ENCODE measurements at regions not wholly inside any gene's neighbourhood (a gene's known extent, or its start where the extent isn't known, plus 50 kb on each side); places are given as distances from the start of the nearest gene placed in this dataset.

DNA sequence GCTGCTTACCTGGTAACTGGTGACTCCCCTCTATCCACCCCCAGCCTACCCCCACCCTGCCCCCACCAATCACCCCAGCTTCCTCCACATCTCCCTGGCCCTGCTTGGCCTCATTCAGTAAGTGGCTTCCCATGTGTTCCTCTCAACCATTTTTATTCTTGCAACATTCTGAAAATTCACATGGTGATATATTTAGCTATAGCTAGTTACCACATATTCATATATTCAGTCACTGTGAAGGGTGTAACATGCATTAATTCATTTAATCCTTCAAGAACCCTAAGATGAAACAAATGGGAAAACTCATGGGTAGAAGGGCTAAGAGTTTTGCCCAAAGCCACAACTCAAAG, 95.4 kb upstream of the CEP85L start:
- DNase-seq (ENCODE audit: low read depth), result no peak
- TF ChIP-seq, protein P1, sequence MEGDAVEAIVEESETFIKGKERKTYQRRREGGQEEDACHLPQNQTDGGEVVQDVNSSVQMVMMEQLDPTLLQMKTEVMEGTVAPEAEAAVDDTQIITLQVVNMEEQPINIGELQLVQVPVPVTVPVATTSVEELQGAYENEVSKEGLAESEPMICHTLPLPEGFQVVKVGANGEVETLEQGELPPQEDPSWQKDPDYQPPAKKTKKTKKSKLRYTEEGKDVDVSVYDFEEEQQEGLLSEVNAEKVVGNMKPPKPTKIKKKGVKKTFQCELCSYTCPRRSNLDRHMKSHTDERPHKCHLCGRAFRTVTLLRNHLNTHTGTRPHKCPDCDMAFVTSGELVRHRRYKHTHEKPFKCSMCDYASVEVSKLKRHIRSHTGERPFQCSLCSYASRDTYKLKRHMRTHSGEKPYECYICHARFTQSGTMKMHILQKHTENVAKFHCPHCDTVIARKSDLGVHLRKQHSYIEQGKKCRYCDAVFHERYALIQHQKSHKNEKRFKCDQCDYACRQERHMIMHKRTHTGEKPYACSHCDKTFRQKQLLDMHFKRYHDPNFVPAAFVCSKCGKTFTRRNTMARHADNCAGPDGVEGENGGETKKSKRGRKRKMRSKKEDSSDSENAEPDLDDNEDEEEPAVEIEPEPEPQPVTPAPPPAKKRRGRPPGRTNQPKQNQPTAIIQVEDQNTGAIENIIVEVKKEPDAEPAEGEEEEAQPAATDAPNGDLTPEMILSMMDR (conservative IDR thresholded peaks at IDR 0.05; ENCODE audit: low read depth, low read length), result no peak
- no peak overlapping the region for H3K4me3 ChIP-seq (ENCODE audit: low read length)

DNA sequence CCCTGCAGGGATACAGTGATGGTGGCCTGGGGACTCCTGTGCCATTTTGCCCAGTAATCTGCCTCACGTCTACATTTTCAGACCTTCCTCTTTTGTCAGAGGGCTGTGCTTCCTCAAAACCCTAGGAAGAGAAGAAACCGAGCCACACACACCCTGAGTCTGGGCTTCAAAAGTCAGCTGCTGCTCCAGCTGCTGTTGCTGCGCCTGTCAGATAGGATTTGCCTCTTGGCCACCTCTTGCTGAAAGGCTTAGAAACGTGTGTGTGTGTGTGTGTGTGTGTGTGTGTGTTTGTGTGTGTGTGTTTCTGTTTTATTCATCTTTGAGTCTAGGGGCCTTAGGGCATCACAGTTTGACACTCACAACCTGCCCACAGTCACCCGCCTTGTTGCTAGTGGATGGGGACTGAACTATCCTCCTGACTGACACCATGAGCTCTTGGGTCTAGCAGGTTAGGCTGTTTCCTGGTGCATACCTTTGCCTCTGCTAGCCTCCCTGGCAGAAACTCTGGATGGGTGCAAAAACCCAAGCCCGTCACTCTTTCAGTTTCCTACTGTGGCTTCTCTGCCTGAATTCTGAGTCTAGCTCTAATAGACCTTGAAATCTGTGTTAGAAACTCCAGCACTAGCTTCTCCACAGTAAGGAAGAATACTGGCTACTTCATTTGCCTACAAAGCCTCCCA, 94.9 kb upstream of the CEP85L start:
- H3K4me3 ChIP-seq (ENCODE audit: low read length), result no peak overlapping the region
- no peak for DNase-seq (ENCODE audit: low read depth)
- TF ChIP-seq, protein P1 (conservative IDR thresholded peaks at IDR 0.05; ENCODE audit: low read depth, low read length), result no peak

DNA sequence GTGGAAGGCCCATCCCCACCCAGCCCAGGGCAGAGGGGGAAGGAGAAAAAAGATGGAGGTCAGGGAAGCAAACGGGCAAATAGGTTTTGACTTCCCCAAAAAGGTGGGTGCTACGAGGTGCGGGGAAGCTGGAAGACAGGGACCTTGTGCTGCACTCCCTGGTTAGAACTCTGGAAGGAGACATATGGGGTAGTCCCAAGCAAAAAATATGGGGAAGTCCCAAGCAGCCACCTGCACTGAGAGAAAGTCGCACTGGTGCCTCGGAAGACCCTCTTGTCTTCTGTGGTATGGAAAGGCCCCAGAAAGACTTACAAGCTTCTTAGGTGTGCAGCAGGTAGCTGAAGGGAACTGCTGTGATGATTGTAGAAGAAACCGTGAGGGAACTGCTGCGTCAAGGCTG, 93.8 kb upstream of the CEP85L start:
- TF ChIP-seq, protein P1 (conservative IDR thresholded peaks at IDR 0.05; ENCODE audit: low read depth, low read length), result no peak
- H3K4me3 ChIP-seq (ENCODE audit: low read length), result no peak overlapping the region
- DNase-seq (ENCODE audit: low read depth), result no peak

DNA sequence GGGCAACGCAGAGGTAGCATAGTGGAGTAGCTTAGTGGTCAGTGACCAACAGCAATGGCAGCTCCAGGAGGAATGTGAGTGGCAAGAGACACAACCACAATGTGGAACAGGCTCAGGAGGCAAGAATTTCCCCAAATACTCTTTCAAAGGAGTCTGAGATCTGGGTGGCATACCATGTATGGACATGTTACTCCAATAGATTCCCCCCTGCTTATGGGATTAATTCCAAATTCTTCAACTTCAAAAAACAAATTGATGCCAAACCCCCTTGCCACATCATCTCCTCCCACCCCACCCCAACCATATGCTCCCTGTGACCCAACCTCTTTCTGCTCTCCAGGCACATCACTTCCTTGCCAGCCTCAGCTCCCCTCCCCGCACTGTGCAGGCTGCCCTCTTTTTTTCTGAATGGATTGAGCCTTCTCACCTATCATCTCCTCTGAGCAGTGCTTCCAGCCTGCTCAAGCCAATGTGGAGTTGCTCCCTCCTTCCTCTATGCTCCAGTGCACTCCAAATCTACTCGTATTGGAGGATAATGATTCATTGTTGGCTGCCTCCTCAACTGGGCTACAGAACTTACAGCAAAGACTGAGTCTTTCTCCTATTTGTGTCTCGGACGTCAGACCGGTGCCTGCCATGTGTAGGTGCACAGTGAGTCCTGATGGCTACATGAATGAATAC, 93.0 kb upstream of the CEP85L start:
- TF ChIP-seq, protein P1 (conservative IDR thresholded peaks at IDR 0.05; ENCODE audit: low read depth, low read length), result no peak
- no peak overlapping the region for H3K4me3 ChIP-seq (ENCODE audit: low read length)
- DNase-seq (ENCODE audit: low read depth), result no peak

DNA sequence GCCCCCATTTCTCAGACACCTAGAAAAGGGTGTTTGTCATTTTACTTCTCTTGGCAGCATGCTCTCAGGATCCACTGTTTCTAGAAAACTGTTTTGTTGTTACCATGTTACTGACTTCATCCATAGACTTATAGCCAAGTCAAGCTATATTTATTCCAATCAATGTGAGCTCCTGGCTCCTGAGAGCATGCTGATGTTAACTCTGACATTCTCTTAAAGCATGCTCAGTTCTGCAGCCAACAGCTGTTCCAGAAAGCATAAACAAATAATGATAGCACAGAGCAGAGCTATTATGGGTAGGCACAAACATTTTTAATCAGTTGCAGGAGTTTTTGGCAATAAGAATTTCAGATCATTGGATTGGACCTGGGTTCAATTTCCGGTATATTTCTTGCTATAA, 92.4 kb upstream of the CEP85L start:
- TF ChIP-seq, protein P1 (conservative IDR thresholded peaks at IDR 0.05; ENCODE audit: low read depth, low read length), result no peak
- DNase-seq (ENCODE audit: low read depth), result no peak

DNA sequence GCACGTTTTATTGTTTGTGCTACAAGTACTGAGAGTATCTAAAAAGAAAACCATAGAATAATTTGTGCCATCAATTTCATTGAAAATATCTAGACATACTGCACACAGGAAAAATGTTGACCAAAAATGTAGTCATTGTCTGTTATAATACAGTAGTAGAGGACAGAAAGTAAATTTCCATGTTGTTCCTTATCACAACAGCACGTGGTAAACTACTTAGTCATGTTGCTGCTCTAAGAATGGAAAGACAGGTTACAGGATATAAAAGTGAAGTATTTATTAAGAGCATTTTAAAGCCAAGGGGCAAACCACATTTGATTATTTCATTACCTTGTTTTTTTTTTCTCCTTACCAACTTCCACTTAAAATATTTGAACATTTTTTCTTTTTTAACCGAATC, 89.0 kb upstream of the CEP85L start:
- H3K4me3 ChIP-seq (ENCODE audit: low read length), result no peak overlapping the region
- TF ChIP-seq, protein P1 (conservative IDR thresholded peaks at IDR 0.05; ENCODE audit: low read depth, low read length), result no peak
- DNase-seq (ENCODE audit: low read depth), result no peak

More for the DNA sequence above, 92.4 kb upstream of the CEP85L start:
- no peak overlapping the region for H3K4me3 ChIP-seq (ENCODE audit: low read length)

Measured in retinal pigment epithelial cell (primary cell).